HG03139 (cell line): ENCODE measurements at regions not wholly inside any gene's neighbourhood (a gene's known extent, or its start where the extent isn't known, plus 50 kb on each side); places are given as distances from the start of the nearest gene placed in this dataset.

Experiments used
- ATAC-seq: cut with Tn5 transposase; IDR thresholded peaks from one replicate; pipeline ENCODE4 v1.9.1; 2021; ENCODE audit not compliant: unreplicated experiment

GRCh38 chr11:104462341-104462740, 298.4 kb upstream of the PDGFD start:
- no peak for ATAC-seq

DNA sequence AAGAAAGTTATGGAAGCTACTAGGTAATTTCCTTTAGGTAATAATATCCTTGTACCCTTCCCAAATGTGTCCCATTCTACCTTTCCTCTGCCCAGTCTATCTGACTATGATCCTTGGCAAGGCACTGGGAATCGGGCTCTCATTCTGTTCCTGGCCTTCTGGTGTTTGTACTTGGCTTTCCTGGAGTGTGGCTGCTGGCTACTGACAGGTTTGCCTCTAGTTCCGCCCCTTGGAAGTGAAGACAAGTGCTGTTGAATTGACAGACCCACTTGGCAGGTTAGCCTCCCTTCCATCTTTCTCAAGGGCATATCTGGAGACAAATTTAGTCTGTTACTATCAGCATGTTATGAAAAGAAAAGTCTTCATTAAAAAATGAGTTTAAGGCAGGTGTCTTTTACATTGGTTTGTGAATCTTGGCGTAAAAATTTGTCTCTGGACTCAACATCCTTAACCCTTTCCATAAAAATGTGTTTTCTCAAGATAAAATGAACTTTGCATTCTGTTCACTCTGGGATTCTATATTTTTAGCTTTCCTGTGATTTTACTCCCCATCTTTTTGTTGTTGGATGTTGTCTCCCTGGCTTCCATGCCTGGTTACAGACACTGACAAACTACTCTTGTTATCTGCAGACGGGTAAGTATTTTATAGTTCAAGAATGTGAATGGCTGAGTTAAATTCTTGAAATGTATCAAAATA, 287.4 kb upstream of the PDGFD start:
- ATAC-seq = no peak

- ATAC-seq = no peak
These were observed 279.4 kb upstream of the PDGFD start for GRCh38 chr11:104443387-104443786.

DNA sequence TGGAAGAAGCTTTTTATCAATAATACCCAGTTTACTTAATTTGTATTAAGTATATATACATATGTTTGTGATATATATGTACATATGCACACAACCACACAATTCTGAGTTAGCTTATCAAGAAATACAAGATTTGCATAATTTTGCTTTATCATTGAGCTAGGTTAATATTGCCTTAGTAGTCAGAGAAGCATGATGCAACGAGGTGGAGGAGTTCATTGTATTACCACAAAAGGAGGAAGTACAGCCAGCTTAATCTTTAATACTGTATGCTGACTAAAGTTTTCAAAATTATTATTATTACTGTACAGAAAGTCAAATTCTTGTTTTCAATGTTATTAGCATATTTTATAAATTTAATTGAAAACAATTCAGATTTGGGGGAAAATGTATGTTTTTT, 278.4 kb upstream of the PDGFD start:
- ATAC-seq = no peak

GRCh38 chr11:104435494-104435893, 271.5 kb upstream of the PDGFD start:
- no peak for ATAC-seq

GRCh38 chr11:104433751-104434150, 269.8 kb upstream of the PDGFD start:
- ATAC-seq = no peak

GRCh38 chr11:104432981-104433380, 269.0 kb upstream of the PDGFD start:
- ATAC-seq = no peak

GRCh38 chr11:104432526-104432925, 268.6 kb upstream of the PDGFD start:
- ATAC-seq = no peak

GRCh38 chr11:104422324-104422944, 258.5 kb upstream of the PDGFD start:
- no peak for ATAC-seq

DNA sequence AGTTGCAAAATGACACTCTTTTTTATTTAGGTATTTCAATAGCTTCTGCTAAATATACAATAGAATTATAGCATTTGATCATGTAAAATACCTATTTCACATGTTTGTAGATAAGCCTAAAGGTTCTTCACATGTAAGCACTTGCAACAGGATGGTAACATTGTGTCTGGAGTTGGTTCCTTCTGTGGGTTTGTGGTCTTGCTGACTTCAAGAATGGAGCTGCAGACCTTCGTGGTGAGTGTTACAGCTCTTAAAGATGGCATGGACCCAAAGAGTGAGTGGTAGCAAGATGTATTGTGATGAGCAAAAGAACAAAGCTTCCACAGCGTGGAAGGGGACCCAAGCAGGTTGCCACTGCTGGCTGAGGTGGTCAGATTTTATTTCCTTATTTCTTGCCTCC, 246.4 kb upstream of the PDGFD start:
- no peak for ATAC-seq

GRCh38 chr11:104408630-104409029, 244.7 kb upstream of the PDGFD start:
- no peak for ATAC-seq

DNA sequence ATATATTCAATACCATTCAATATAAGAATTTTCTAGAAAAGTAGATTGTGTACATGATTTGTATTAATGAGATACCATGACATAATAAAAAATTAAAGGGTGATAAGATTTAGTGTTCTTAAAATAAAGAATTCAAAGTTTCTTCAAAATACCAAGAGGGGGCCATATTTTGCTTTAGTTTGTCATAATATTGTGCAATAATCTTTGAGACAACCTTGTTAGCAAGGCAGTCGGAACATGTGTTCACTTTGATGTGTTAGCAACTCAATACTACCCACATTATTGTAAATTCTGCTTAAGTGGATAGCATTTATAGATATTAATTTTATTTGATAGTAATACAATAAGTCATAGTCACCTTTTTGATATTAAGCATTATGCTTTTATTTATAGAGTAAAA, 241.3 kb upstream of the PDGFD start:
- ATAC-seq = no peak

- ATAC-seq = no peak
These were observed 240.6 kb upstream of the PDGFD start for GRCh38 chr11:104404231-104405175.

GRCh38 chr11:104402812-104403521, 239.0 kb upstream of the PDGFD start:
- no peak for ATAC-seq

- ATAC-seq = no peak
These were observed 230.6 kb upstream of the PDGFD start for GRCh38 chr11:104394508-104394907.

DNA sequence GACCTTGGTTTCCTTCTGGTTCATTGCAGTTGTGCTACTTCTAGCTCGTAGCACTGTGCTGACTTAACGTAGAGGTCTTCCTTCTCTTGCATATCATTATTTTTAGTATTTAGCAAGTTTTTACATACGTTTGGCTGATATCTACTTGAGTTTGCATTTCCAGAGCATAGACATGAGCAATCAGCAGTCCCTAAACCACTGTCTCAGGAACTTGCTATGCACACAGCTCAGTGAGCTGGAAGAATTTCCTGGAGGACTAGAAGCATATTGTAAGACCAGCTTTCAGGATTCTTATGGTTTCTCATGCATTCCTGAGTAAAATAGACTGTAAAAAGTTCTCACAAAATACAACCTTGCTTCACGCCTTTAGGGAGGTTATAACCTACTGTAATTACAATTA, 226.7 kb upstream of the PDGFD start:
- ATAC-seq = no peak

- no peak for ATAC-seq
These were observed 221.9 kb upstream of the PDGFD start for GRCh38 chr11:104385884-104386283.

DNA sequence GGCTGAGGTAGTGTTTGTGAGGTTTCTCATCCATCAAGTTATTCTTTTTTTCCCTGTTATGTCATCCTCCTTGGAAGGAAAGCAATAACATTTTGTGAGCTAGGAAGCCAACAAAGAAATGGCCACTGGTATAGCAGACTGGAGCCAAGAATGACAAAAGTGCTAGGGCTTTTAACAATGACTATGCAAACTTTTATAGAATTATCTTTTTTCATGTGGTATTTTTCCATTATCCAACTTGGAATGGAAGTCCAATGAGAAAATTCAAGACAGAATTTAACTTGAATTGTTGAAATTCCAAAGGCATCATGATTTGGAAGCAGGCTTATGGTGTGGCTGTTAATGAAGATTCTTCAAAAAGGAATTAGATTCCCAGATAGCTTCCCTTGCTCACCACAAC, 216.4 kb upstream of the PDGFD start:
- ATAC-seq = no peak

GRCh38 chr11:104372111-104372510, 208.2 kb upstream of the PDGFD start:
- no peak for ATAC-seq

GRCh38 chr11:104370478-104370877, 206.5 kb upstream of the PDGFD start:
- ATAC-seq = no peak

- ATAC-seq = no peak
These were observed 205.8 kb upstream of the PDGFD start for GRCh38 chr11:104369761-104370160.
